SK-N-DZ (cell line): ENCODE measurements at regions not wholly inside any gene's neighbourhood (a gene's known extent, or its start where the extent isn't known, plus 50 kb on each side); places are given as distances from the start of the nearest gene placed in this dataset.
"Not testable (repeated sequence)": the region's sequence is repeated elsewhere in the genome, so short reads cannot be mapped to it uniquely, and the experiment has no call there.

Experiments
- DNase-seq: peaks from one replicate; pipeline ENCODE4 v3.0.0-alpha.2; 2015; ENCODE audit warnings: low spot score

- no peak for DNase-seq
Observed at GRCh38 chr12:111249018-111249370, 119.9 kb downstream of the PHETA1 start.

- peak; percentile 79 for DNase-seq
Observed at GRCh38 chr12:111248236-111249017, 120.5 kb downstream of the PHETA1 start.

GRCh38 chr12:111247083-111247783, 121.7 kb downstream of the PHETA1 start:
- DNase-seq: no peak

- no peak for DNase-seq
Observed at GRCh38 chr12:111246477-111247011, 122.4 kb downstream of the PHETA1 start.

- DNase-seq: no peak
Observed at GRCh38 chr12:111245701-111246476, 123.0 kb downstream of the PHETA1 start.

GRCh38 chr12:111244673-111245072, 124.2 kb downstream of the PHETA1 start:
- DNase-seq: peak; percentile 36

- not testable (repeated sequence) for DNase-seq
Observed at GRCh38 chr12:111242817-111243216, 126.1 kb downstream of the PHETA1 start.

GRCh38 chr12:111242184-111242583, 126.7 kb downstream of the PHETA1 start:
- no peak for DNase-seq

GRCh38 chr12:111240374-111240773, 128.5 kb downstream of the PHETA1 start:
- no peak for DNase-seq

- no peak for DNase-seq
Observed at GRCh38 chr12:111239235-111239634, 129.7 kb downstream of the PHETA1 start.

- no peak for DNase-seq
Observed at GRCh38 chr12:111238075-111238734, 130.7 kb downstream of the PHETA1 start.

GRCh38 chr12:111234491-111234890, 134.4 kb downstream of the PHETA1 start:
- DNase-seq: not testable (repeated sequence)

GRCh38 chr12:111233786-111234185, 135.1 kb downstream of the PHETA1 start:
- no peak for DNase-seq

- no peak for DNase-seq
Observed at GRCh38 chr12:111230649-111231048, 138.2 kb downstream of the PHETA1 start.

- DNase-seq: no peak
Observed at GRCh38 chr12:111228916-111229666, 139.8 kb downstream of the PHETA1 start.

GRCh38 chr12:111227476-111228420, 141.1 kb downstream of the PHETA1 start:
- no peak for DNase-seq

GRCh38 chr12:111226680-111227079, 142.2 kb downstream of the PHETA1 start:
- DNase-seq: no peak

GRCh38 chr12:111225307-111225706, 143.6 kb downstream of the PHETA1 start:
- no peak for DNase-seq
